HG02981 (cell line): ENCODE measurements at regions not wholly inside any gene's neighbourhood (a gene's known extent, or its start where the extent isn't known, plus 50 kb on each side); places are given as distances from the start of the nearest gene placed in this dataset.
"Not testable (repeated sequence)": the region's sequence is repeated elsewhere in the genome, so short reads cannot be mapped to it uniquely, and the experiment has no call there.

ENCODE experiments used
- ATAC-seq: cut with Tn5 transposase; IDR thresholded peaks from one replicate; pipeline ENCODE4 v1.9.1; 2021; ENCODE audit warnings: mild to moderate bottlenecking, moderate library complexity; ENCODE audit not compliant: unreplicated experiment

- no peak for ATAC-seq
Observed at GRCh38 chr7:136441835-136442234, 426.6 kb upstream of the CHRM2 start.

DNA sequence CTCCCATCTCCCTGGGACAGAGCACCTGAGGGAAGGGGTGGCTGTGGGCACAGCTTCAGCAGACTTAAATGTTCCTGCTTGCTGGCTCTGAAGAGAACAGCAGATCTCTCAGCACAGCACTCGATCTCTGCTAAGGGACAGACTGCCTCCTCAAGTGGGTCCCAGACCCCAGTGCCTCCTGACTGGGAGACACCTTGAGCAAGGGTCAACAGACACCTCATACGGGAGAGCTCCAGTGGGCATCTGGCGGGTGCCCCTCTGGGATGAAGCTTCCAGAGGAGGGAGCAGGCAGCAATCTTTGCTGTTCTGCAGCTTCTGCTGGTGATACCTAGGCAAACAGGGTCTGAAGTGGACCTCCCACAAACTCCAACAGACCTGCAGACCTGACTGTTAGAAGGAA lies 436.7 kb upstream of the CHRM2 start:
- not testable (repeated sequence) for ATAC-seq

DNA sequence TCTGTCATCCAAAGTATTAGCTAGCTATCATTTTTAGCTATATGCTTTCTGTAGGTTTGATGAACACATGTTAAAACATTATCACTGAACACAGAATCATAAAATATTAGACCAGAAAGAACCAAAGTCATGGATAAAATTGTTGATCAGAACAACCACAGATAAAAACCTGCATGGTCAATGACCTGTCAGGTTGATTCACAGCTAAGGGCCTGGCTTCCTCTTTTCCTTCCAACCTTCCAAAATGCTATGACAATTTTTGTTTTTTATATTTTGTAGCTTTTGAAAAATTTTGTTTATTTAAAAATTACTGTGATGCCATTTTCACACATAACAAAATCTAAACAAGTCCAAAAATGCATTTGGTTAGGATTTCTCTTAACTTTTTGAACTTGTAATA lies 444.4 kb upstream of the CHRM2 start:
- ATAC-seq = no peak

DNA sequence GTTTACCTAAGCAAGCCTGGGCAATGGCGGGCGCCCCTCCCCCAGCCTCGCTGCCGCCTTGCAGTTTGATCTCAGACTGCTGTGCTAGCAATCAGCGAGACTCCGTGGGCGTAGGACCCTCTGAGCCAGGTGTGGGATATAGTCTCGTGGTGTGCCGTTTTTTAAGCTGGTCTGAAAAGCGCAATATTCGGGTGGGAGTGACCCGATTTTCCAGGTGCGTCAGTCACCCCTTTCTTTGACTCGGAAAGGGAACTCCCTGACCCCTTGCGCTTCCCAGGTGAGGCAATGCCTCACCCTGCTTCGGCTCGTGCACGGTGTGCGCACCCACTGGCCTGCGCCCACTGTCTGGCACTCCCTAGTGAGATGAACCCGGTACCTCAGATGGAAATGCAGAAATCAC lies 442.6 kb upstream of the MTPN start:
- not testable (repeated sequence) for ATAC-seq

GRCh38 chr7:136412952-136413351 lies 435.8 kb upstream of the MTPN start:
- no peak for ATAC-seq

DNA sequence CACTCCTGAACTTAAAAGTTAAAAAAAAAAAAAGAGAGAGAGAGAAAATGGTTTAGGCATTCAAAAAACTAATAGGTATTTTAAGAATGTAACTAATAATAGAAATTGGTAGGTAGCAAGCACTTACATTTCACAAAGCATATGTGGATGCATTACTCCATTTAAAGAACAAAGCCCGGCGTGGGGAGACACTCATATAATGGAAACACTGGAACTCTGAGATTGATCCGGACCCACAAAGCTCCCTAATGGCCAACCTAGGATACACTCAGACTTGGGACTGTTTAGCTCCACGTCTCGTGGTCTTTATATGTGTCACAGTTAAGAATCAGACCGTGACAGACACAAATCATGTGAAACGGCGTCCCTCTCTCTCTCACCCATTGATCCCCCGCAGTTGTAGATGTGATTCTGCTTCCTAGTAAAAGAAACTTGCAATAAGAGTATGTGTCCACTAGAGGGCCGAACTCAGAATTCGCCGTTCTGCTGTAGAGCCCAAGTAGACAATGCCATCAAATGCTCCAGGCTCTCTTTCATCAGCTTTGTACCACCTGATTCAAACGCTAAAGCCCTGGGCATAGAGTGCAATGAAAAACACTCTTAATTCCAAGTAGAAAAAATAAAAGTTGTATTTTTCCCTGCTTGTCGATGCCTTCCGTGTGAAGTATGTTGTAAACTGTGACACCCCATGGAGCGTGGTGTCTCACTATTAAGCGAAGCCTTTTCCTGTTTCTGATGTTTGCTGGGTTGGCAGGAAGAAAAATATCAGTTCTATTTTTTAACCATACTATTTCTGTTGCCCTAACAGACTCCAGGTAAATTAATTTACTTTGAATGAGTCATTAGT lies 429.0 kb upstream of the MTPN start:
- peak; percentile 91 for ATAC-seq

- ATAC-seq = no peak
Observed at GRCh38 chr7:136403591-136403990, 426.4 kb upstream of the MTPN start.

- ATAC-seq = no peak
Observed at GRCh38 chr7:136400877-136401276, 423.7 kb upstream of the MTPN start.

DNA sequence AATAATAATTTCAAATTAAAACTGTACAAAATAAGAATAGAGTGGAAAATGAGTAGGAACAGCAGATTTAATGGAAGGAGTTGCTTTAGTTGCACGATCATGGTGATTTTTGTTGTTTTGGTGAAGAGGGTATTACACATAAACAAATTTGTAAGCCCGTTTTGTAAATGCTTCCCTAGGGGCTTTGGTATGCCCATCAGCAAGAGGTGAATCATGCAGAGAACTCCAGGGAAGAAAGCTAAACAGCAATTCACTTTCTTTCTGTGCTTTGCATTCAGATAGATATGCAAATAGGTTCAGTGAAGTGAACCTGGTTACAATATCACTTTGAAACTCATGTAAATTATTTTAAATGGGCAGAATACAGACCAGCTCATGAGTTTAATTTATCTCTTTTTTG lies 422.2 kb upstream of the MTPN start:
- ATAC-seq = no peak

- ATAC-seq = no peak
Observed at GRCh38 chr7:136392856-136393255, 415.7 kb upstream of the MTPN start.

DNA sequence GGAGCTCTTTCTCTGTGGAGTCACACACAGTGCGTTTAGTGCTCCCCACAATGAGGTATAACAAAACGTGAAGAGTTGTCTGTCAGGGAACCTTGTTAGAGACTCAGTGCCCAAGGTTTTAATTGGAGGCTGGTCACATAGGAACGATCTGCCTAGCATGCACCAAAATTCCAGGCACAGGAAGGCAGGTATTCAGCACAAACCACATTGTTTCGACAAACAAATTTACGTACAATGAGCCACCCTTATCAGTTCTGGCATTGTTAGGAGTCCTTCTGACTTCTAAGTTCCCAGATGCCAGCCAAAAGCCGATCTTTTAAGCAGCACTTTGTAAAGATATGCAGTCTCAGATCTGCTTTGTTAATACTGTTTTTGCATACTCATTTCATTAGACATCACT lies 414.2 kb upstream of the MTPN start:
- no peak for ATAC-seq

DNA sequence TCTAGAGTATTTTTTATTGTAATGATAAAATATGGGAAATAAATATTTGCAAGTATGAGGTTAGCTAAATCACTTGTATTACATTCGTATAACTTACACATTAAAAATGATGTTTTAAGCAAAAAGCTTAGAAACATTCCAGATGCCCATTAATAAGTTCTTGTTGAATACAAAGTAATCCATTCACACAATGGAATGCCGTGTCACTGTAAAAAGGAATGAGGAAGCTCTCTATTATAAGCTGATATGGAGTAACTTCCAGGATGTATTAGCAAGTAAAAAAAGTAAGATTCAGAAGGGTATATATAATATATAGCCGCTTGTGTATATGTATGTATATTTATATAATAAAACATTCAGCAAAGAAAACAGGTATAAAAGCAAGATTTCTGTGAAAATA lies 412.8 kb upstream of the MTPN start:
- no peak for ATAC-seq

GRCh38 chr7:136386876-136387275 lies 409.7 kb upstream of the MTPN start:
- no peak for ATAC-seq

DNA sequence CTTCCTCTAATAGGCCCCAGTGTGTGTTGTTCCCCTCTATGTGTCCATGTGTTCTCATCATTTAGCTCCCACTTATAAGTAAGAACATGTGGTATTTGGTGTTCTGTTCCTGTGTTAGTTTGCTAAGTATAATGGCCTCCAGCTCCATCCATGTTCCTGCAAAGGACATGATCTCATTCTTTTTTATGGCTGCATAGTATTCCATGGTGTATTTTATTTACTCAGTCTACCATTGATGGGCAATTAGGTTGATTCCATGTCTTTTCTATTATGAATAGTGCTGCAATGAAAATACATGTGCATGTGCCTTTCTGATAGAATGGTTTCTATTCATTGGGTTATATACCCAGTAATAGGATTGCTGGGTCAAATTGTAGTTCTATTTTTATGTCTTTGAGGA lies 394.2 kb upstream of the MTPN start:
- not testable (repeated sequence) for ATAC-seq

DNA sequence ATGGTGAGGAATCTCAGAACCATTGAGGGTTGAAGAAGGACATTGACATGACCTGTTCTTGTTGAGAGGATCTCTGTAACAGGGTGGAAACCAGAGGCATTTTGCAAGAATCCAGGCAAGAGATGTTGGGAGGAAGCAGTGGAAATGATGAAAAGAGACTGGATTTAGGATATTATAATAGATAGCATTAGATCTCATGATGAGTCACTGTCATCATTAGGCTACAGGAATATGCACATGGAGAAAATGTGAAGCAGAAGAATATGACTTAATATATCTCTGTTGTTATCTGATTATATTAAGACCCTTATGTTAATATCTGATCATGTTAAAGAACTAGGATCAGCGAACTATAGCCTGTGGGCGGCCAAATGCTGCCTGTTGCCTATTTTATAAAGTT lies 393.0 kb upstream of the MTPN start:
- ATAC-seq = no peak

GRCh38 chr7:136369225-136369624 lies 392.1 kb upstream of the MTPN start:
- no peak for ATAC-seq

- ATAC-seq = peak; percentile 93
Observed at GRCh38 chr7:136359333-136359903, 382.3 kb upstream of the MTPN start.

- peak; percentile 68 for ATAC-seq
Observed at GRCh38 chr7:136353287-136353686, 376.1 kb upstream of the MTPN start.

DNA sequence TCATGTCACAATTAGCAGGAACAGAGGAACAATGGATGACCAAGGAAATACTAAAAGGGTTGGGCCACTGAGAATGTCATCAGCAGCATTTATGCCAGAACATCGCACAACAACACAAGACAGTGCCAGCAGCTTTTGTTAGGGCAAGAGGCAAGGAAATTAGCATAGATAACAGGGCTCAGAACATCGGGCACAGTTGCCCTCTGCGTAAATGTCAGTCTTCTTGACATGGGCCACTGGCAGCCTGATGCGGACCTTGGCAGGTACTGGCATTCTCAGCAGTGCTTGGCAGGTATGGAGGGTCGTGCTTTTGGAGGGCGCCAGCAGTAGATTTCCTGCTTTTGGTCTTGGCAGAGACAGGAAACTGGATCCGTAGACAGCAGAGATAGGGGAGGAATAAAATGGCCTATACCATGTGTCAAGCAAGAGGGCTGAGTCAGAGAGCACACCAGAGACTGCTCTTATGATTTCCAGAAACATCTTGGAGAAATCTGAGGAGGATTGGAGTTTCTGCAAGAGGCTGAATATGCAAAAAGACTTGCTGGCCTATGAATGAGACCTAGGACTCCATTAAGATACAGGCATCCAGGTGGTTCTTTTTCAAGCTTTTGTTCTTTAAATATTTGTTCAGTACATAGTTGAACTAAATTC lies 371.5 kb upstream of the MTPN start:
- no peak for ATAC-seq

GRCh38 chr7:136348142-136348541 lies 371.0 kb upstream of the MTPN start:
- ATAC-seq = no peak

DNA sequence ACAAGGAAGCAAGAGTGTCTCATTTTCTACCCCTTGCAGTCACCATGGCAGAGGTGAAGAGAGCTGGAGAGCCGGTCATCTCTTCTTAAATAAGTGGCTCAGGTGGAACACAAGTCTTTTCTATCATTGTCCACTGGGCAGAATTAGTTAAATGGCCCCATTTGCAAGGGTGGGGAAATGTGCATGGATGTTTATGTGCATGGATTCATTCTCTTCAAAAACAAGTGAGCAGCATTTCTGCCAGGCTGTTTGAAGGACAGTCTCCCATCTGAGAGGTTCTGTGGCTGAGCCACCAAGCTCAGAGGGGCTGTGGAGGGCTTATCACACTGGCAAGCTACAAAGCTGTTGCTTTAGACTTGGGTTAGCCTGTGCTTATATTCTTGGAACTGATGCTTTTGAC lies 370.3 kb upstream of the MTPN start:
- no peak for ATAC-seq

DNA sequence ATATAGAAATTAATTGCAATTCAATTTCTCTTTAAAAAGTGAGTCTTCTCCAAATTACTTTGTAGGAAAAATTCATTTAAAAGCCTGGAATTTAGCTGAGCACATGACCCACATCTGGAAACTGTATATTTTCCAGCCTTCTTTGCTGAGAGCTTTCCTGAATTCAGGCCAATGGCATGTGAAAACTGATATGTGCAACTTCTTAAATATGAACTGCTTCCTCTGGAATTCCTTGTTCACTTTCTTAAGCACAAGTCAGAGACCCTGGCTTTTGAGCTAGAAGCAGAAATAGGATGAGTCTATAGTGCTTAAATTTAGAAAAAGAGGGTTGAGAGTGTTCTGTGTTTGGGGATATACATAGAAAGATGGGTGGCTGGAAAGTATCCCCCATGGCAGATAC lies 365.1 kb upstream of the MTPN start:
- ATAC-seq = no peak
